ENCODE measurements at regions not wholly inside any gene's neighbourhood (a gene's known extent, or its start where the extent isn't known, plus 50 kb on each side); places are given as distances from the start of the nearest gene placed in this dataset.

DNA sequence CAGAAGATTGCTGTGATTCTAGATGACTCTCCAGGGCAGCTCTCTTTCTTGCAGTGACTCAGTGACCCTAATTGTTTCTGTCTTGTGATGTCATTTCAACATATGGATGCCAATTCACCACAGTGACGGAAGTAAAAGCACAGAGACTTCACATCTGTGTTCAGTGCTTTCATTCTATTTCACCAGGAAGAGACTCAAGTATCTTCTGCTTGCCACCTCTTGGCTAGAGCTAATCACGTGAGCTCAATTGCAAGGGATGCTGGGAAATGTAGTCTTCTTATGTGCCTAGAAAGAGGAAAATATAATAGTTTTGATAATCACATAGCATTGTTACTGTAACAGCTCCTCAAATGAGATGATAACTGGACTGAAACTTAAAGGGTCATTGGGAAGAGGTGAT is 453.3 kb upstream of the KLF4 start:
- H2BK5ac ChIP-seq (ENCODE audit: insufficient read length, low read length) = no peak overlapping the region
- H4K91ac ChIP-seq (ENCODE audit: insufficient read length, low read depth, low read length) = no peak overlapping the region
- no peak overlapping the region for H3T11ph ChIP-seq (ENCODE audit: low read length)
- no peak overlapping the region for H2AK5ac ChIP-seq (ENCODE audit: insufficient read length, low read length)
- no peaks in the 10 kb centered on the region for H3K4me1 ChIP-seq (ENCODE audit: insufficient read depth, low read length)
- no peaks in the 10 kb centered on the region for H4K20me1 ChIP-seq (ENCODE audit: control insufficient read depth, insufficient read depth, insufficient read length)
- Mint-ChIP-seq H3K9me3 (no peaks in the 10 kb centered on the region; a peak in 1 of 5 replicates), H3K4me1 (peaks cover 8 to 9% of the 10 kb centered on the region in 2 experiments), H3K4me3 (no peak overlapping the region), H3K36me3 (ENCODE audit: insufficient read depth in 1 of 3, low read depth in 3 of 3) (no peaks in the 10 kb centered on the region), H3K27me3 (ENCODE audit: low read depth) (no peaks in the 10 kb centered on the region), H3K27ac (no peak overlapping the region)
- no peak overlapping the region for H3K9ac ChIP-seq (ENCODE audit: extremely low read depth, insufficient read length, low read length)
- no peak overlapping the region for H4K5ac ChIP-seq (ENCODE audit: insufficient read length, low read depth, low read length)
- H3K79me2 ChIP-seq (ENCODE audit: insufficient read depth, low read length) = no peaks in the 10 kb centered on the region
- H2BK20ac ChIP-seq (ENCODE audit: low read depth, low read length, poor library complexity, severe bottlenecking) = no peak overlapping the region
- no peak overlapping the region for H3K4me2 ChIP-seq (ENCODE audit: insufficient read depth, insufficient read length, low read length)
- H3K14ac ChIP-seq (ENCODE audit: insufficient read depth, low read length) = no peak overlapping the region
- H3K4ac ChIP-seq (ENCODE audit: low read depth, low read length) = no peak overlapping the region
- no CpG with 5 or more reads among the region's 2 CpGs for WGBS (ENCODE audit: extremely low coverage, insufficient read length, low lambda C conversion rate)
- H3K23ac ChIP-seq (ENCODE audit: insufficient read length, low read depth, low read length) = no peak overlapping the region
- no peaks in the 10 kb centered on the region; the same call in 1 of the 2 replicates for H3K27me3 ChIP-seq (ENCODE audit: insufficient read depth, low read length)
- H4K8ac ChIP-seq (replicated peaks; ENCODE audit: insufficient read length, low read depth, low read length) = no peak overlapping the region
- H3K18ac ChIP-seq (ENCODE audit: insufficient read length, low read depth, low read length) = no peak overlapping the region
- no peak overlapping the region for H2BK15ac ChIP-seq (ENCODE audit: low read depth, low read length)
- no peak overlapping the region for H2BK12ac ChIP-seq (ENCODE audit: insufficient read length, low read depth, low read length)
- no peak overlapping the region for H2AFZ ChIP-seq (ENCODE audit: low read length)
- no peak overlapping the region for H3K56ac ChIP-seq (ENCODE audit: insufficient read length, low read depth, low read length)
- no peak overlapping the region for H2BK120ac ChIP-seq (ENCODE audit: low read depth, low read length, poor library complexity, severe bottlenecking)
- TF ChIP-seq, protein P1, sequence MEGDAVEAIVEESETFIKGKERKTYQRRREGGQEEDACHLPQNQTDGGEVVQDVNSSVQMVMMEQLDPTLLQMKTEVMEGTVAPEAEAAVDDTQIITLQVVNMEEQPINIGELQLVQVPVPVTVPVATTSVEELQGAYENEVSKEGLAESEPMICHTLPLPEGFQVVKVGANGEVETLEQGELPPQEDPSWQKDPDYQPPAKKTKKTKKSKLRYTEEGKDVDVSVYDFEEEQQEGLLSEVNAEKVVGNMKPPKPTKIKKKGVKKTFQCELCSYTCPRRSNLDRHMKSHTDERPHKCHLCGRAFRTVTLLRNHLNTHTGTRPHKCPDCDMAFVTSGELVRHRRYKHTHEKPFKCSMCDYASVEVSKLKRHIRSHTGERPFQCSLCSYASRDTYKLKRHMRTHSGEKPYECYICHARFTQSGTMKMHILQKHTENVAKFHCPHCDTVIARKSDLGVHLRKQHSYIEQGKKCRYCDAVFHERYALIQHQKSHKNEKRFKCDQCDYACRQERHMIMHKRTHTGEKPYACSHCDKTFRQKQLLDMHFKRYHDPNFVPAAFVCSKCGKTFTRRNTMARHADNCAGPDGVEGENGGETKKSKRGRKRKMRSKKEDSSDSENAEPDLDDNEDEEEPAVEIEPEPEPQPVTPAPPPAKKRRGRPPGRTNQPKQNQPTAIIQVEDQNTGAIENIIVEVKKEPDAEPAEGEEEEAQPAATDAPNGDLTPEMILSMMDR (conservative IDR thresholded peaks at IDR 0.05) = no peak
- no peaks in the 10 kb centered on the region for H3K9me3 ChIP-seq (ENCODE audit: control insufficient read depth, low read depth, low read length)
- no peak overlapping the region for H3K27ac ChIP-seq (ENCODE audit: insufficient read length, low read depth, low read length)
- DNase-seq = no peak
- no peaks in the 10 kb centered on the region for H3K79me1 ChIP-seq (ENCODE audit: insufficient read depth, low read depth, low read length, poor library complexity, severe bottlenecking)
- H3K23me2 ChIP-seq (ENCODE audit: insufficient read length, low read depth, low read length, poor library complexity, severe bottlenecking) = no peaks in the 10 kb centered on the region
